MM.1S (cell line): ENCODE measurements at regions not wholly inside any gene's neighbourhood (a gene's known extent, or its start where the extent isn't known, plus 50 kb on each side); places are given as distances from the start of the nearest gene placed in this dataset.

Experiments used
- DNase-seq: peaks from one replicate; pipeline ENCODE4 v3.0.0-alpha.2; 2015
- H2AFZ ChIP-seq: fragments of 300-600 bp; sonication (generic); 2 replicates; pipeline ENCODE4 v1.6.0; 2016; ENCODE audit warnings: antibody characterized with exemption, low read length
- H3F3A ChIP-seq: fragments of 300-600 bp; sonication (generic); 2 replicates; pipeline ENCODE4 v1.6.1; 2016; ENCODE audit warnings: mild to moderate bottlenecking, antibody characterized with exemption, low read length, moderate library complexity, mixed read lengths; ENCODE audit not compliant: insufficient read depth
- H3K27ac ChIP-seq: fragments of 300-600 bp; sonication (generic); 2 replicates; pipeline ENCODE4 v1.5.1; 2016; ENCODE audit warnings: mild to moderate bottlenecking, low read length
- H3K27me3 ChIP-seq: fragments of 300-600 bp; sonication (generic); replicated peaks from 2 replicates; pipeline ENCODE4 v1.6.0; 2016; ENCODE audit warnings: low read length; ENCODE audit not compliant: insufficient read depth
- H3K36me3 ChIP-seq: fragments of 300-600 bp; sonication (generic); replicated peaks from 2 replicates; pipeline ENCODE4 v1.6.1; 2016; ENCODE audit warnings: mild to moderate bottlenecking, low read length, mixed read lengths; ENCODE audit not compliant: insufficient read depth
- H3K4me1 ChIP-seq: fragments of 300-600 bp; sonication (generic); 2 replicates; pipeline ENCODE4 v1.6.1; 2016; ENCODE audit warnings: low read length, mixed read lengths
- H3K4me2 ChIP-seq: fragments of 300-600 bp; sonication (generic); 2 replicates; pipeline ENCODE4 v1.6.0; 2016; ENCODE audit warnings: low read depth, low read length
- H3K4me3 ChIP-seq: fragments of 300-600 bp; sonication (generic); 2 replicates; pipeline ENCODE4 v1.5.1; 2016; ENCODE audit warnings: low read length, mixed read lengths
- H3K79me2 ChIP-seq: fragments of 300-600 bp; sonication (generic); 2 replicates; pipeline ENCODE4 v1.6.1; 2016; ENCODE audit warnings: mixed run types, low read length, mixed read lengths
- H3K9ac ChIP-seq: fragments of 300-600 bp; sonication (generic); 2 replicates; pipeline ENCODE4 v1.6.1; 2016; ENCODE audit warnings: low read length, mixed read lengths
- H3K9me2 ChIP-seq: fragments of 300-600 bp; sonication (generic); replicated peaks from 2 replicates; pipeline ENCODE4 v1.6.1; 2016; ENCODE audit warnings: mild to moderate bottlenecking, low read length, mixed read lengths; ENCODE audit not compliant: insufficient read depth
- H3K9me3 ChIP-seq: fragments of 300-600 bp; sonication (generic); replicated peaks from 2 replicates; pipeline ENCODE4 v1.6.1; 2016; ENCODE audit warnings: mild to moderate bottlenecking, low read length, mixed read lengths; ENCODE audit not compliant: insufficient read depth
- H4K20me1 ChIP-seq: fragments of 300-600 bp; sonication (generic); 2 replicates; pipeline ENCODE4 v1.6.1; 2016; ENCODE audit warnings: mild to moderate bottlenecking, low read length, moderate library complexity, mixed read lengths; ENCODE audit not compliant: insufficient read depth
- EZH2 ChIP-seq: fragments of 300-600 bp; sonication (generic); optimal IDR thresholded peaks from 2 replicates; pipeline ENCODE3; 2017; ENCODE audit warnings: low read depth, mild to moderate bottlenecking, antibody characterized with exemption, low read length, mixed read lengths
- EZH2phosphoT487 ChIP-seq: fragments of 300-600 bp; sonication (generic); IDR thresholded peaks from 2 replicates; pipeline ENCODE4 v1.6.1; 2018; ENCODE audit warnings: antibody characterized with exemption, low read length
- TF ChIP-seq, protein P1 (sequence below): fragments of 300-600 bp; sonication (generic); IDR thresholded peaks from 2 replicates; pipeline ENCODE4 v1.5.1; 2016; ENCODE audit warnings: antibody characterized with exemption, low read length, mixed read lengths

DNA sequence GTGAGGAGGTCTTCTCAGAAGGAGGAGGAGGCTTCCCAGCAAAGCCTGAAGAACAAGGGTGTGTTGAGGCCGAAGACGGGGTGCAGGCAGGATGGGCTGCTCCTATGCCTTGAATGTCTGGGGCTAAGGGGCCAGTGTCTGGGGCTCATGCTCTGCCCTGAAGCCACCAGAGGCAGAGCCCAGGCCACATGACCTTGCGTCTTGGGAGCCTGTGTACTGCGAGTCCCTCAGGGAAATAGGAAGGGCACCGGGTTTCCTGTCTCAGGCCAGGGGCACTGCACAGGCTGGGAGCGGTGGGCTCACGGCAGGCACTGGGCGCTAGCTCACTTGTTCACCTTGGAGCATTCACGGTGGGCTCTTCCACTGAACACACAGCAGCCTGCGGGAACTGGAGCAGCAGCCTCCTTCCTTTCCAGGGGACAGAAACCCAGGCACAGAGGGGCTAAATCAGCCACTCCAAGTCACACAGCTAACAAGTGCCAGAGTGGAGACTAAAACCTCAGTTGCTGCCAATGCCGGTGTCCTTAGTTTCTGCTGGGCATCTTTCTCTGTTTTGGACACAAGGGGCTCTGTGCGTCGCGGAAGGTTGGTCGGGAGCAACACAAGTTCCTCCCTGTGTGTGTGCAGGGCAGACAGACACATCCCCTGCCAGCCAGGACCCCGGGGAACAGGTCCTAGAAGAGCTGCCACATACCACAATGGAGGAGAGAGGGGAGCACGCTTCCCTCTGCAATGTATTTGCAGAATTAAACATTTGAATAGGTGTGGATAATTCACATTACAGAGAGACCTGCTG, 104.8 kb upstream of the C1orf174 start:
- Histone ChIP-seq H3K79me2 (no peaks in the 10 kb centered on the region), H3K4me1 (peaks cover 9% of the 10 kb centered on the region; the same call in 1 of the 2 replicates), H3K4me2 (no peak overlapping the region), H3K27ac (no peak overlapping the region), H3K9ac (no peak overlapping the region), H3K4me3 (no peak overlapping the region), H3K36me3 (no peaks in the 10 kb centered on the region), H3F3A (peaks cover 14% of the 10 kb centered on the region), H3K9me3 (no peaks in the 10 kb centered on the region), H4K20me1 (no peaks in the 10 kb centered on the region), H2AFZ (no peak overlapping the region), H3K9me2 (no peaks in the 10 kb centered on the region), H3K27me3 (peaks cover 61% of the 10 kb centered on the region)
- TF ChIP-seq EZH2 (no peak), EZH2phosphoT487 (no peak)
- TF ChIP-seq, protein P1, sequence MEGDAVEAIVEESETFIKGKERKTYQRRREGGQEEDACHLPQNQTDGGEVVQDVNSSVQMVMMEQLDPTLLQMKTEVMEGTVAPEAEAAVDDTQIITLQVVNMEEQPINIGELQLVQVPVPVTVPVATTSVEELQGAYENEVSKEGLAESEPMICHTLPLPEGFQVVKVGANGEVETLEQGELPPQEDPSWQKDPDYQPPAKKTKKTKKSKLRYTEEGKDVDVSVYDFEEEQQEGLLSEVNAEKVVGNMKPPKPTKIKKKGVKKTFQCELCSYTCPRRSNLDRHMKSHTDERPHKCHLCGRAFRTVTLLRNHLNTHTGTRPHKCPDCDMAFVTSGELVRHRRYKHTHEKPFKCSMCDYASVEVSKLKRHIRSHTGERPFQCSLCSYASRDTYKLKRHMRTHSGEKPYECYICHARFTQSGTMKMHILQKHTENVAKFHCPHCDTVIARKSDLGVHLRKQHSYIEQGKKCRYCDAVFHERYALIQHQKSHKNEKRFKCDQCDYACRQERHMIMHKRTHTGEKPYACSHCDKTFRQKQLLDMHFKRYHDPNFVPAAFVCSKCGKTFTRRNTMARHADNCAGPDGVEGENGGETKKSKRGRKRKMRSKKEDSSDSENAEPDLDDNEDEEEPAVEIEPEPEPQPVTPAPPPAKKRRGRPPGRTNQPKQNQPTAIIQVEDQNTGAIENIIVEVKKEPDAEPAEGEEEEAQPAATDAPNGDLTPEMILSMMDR: no peak
- no peak for DNase-seq

DNA sequence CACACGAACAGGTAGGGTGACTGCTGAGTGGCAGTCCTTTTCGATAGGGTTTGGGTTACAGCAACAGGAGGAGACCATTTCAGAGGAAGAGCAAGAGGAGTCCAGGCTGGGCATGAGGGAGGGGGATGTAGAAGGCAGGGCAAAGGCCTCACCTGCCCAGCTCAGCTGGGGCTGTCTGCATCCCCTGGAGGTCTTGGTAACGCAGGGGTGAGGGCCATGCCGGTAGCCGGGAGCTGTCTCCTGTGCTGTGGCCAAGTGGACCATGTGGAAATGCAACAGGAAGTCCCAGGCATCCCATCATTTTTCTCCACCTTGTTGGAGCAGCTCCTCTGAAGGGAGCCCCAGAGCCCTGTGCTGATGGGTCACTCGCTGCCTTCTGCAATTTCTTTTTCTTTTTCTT, 105.4 kb upstream of the C1orf174 start:
- Histone ChIP-seq H2AFZ (no peak overlapping the region), H3K79me2 (no peaks in the 10 kb centered on the region), H3K9me3 (no peaks in the 10 kb centered on the region), H3K27ac (no peak overlapping the region), H3K4me3 (no peak overlapping the region), H3K27me3 (peaks cover 61% of the 10 kb centered on the region), H3K4me1 (peaks cover 9% of the 10 kb centered on the region; the same call in 1 of the 2 replicates), H4K20me1 (no peaks in the 10 kb centered on the region), H3K36me3 (no peaks in the 10 kb centered on the region), H3K4me2 (no peak overlapping the region), H3K9me2 (no peaks in the 10 kb centered on the region), H3F3A (peaks cover 14% of the 10 kb centered on the region), H3K9ac (no peak overlapping the region)
- TF ChIP-seq EZH2: no peak
- no peak for TF ChIP-seq EZH2phosphoT487
- TF ChIP-seq, protein P1: no peak
- no peak for DNase-seq

DNA sequence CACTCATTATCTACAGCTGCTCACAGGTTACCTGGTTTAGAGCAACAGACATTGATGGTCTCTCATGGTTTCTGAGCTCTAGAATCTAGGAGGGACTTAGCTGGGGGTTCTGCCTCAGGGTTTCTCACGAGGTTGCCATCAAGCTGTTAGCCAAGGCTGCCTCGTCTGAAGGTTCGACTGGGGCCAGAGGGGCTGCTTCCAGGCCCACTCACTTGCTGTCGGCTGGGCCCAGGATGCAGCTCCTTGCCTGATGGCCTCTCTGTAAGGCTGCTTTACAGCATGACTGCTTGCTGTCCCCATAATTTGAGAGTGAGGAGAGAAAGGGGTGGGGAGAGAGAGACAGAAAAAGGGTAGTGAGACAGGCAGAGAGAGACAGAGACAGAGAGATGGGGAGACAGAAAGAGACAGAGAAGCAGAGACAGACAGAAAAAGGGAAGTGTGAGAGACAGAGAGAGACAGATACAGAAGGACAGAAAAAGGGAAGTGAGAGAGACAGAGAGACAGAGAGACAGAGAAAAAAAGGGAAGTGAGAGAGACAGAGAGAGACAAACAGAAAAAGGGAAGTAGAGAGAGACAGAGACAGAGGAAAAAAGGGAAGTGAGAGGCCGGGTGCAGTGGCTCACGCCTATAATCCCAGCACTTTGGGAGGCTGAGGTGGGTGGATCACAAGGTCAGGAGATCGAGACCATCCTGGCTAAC, 106.8 kb upstream of the C1orf174 start:
- Histone ChIP-seq H3K9me3 (no peaks in the 10 kb centered on the region), H4K20me1 (no peaks in the 10 kb centered on the region), H3K79me2 (no peaks in the 10 kb centered on the region), H3K4me3 (no peak overlapping the region), H3K27ac (no peak overlapping the region; the same call in 1 of the 2 replicates), H3K36me3 (no peaks in the 10 kb centered on the region), H3K9me2 (no peaks in the 10 kb centered on the region), H3K27me3 (peaks cover 61% of the 10 kb centered on the region), H2AFZ (no peak overlapping the region), H3K4me1 (peaks cover 9% of the 10 kb centered on the region; the same call in 1 of the 2 replicates), H3K9ac (no peak overlapping the region), H3F3A (peaks cover 14% of the 10 kb centered on the region), H3K4me2 (no peak overlapping the region)
- TF ChIP-seq EZH2 (no peak), EZH2phosphoT487 (no peak)
- TF ChIP-seq, protein P1: no peak
- no peak for DNase-seq
